ENCODE measurements at regions not wholly inside any gene's neighbourhood (a gene's known extent, or its start where the extent isn't known, plus 50 kb on each side); places are given as distances from the start of the nearest gene placed in this dataset.

- no peak overlapping the region for H3K4me3 ChIP-seq
- no peak overlapping the region for H3K27ac ChIP-seq
- TF ChIP-seq CTCF (IDR thresholded peaks at IDR 0.05) = no peak
- no peaks in the 10 kb centered on the region for H3K9me3 ChIP-seq
- H3K4me1 ChIP-seq = no peaks in the 10 kb centered on the region
- no peak overlapping the region for H3K9ac ChIP-seq (ENCODE audit: low read depth in 2 of 2, low read length in 2 of 2)
- DNase-seq = no peak
- no peaks in the 10 kb centered on the region for H3K27me3 ChIP-seq
- H3K36me3 ChIP-seq = no peaks in the 10 kb centered on the region
- intact Hi-C loops (cut with DNase I) = no loop called here
These were observed 84.4 kb downstream of the KLF6 start for GRCh38 chr10:3700531-3701076.

GRCh38 chr10:3699916-3700315, 85.1 kb downstream of the KLF6 start:
- TF ChIP-seq CTCF (IDR thresholded peaks at IDR 0.05) = no peak

GRCh38 chr10:3698312-3698711, 86.7 kb downstream of the KLF6 start:
- Histone ChIP-seq H3K9ac (ENCODE audit: low read depth in 2 of 2, low read length in 2 of 2) (no peak overlapping the region), H3K4me1 (no peaks in the 10 kb centered on the region), H3K27ac (no peak overlapping the region), H3K27me3 (no peaks in the 10 kb centered on the region), H3K9me3 (no peaks in the 10 kb centered on the region), H3K4me3 (no peak overlapping the region), H3K36me3 (no peaks in the 10 kb centered on the region)
- no peak for DNase-seq
- no peak for TF ChIP-seq CTCF (IDR thresholded peaks at IDR 0.05)
- intact Hi-C loops (cut with DNase I) = no loop called here

More at GRCh38 chr10:3699916-3700315, 85.1 kb downstream of the KLF6 start:
- H3K27me3 ChIP-seq = no peaks in the 10 kb centered on the region
- DNase-seq = no peak
- H3K9me3 ChIP-seq = no peaks in the 10 kb centered on the region
- intact Hi-C loops (cut with DNase I) = no loop called here
- H3K4me1 ChIP-seq = no peaks in the 10 kb centered on the region
- H3K4me3 ChIP-seq = no peak overlapping the region
- H3K36me3 ChIP-seq = no peaks in the 10 kb centered on the region
- no peak overlapping the region for H3K27ac ChIP-seq
- H3K9ac ChIP-seq (ENCODE audit: low read depth in 2 of 2, low read length in 2 of 2) = no peak overlapping the region

- no peak overlapping the region for H3K4me3 ChIP-seq
These were observed 91.3 kb downstream of the KLF6 start for GRCh38 chr10:3693698-3694080.

GRCh38 chr10:3693022-3693697, 91.8 kb downstream of the KLF6 start:
- Histone ChIP-seq H3K9ac (ENCODE audit: low read depth in 2 of 2, low read length in 2 of 2) (no peak overlapping the region), H3K27ac (no peak overlapping the region), H3K9me3 (no peaks in the 10 kb centered on the region), H3K4me3 (no peak overlapping the region), H3K4me1 (no peaks in the 10 kb centered on the region), H3K27me3 (no peaks in the 10 kb centered on the region), H3K36me3 (no peaks in the 10 kb centered on the region)
- no peak for TF ChIP-seq CTCF (IDR thresholded peaks at IDR 0.05)
- no peak for DNase-seq
- intact Hi-C loops (cut with DNase I) = no loop called here

More at GRCh38 chr10:3693698-3694080, 91.3 kb downstream of the KLF6 start:
- intact Hi-C loops (cut with DNase I) = no loop called here
- Histone ChIP-seq H3K36me3 (no peaks in the 10 kb centered on the region), H3K4me1 (no peaks in the 10 kb centered on the region), H3K9ac (ENCODE audit: low read depth in 2 of 2, low read length in 2 of 2) (no peak overlapping the region), H3K9me3 (no peaks in the 10 kb centered on the region), H3K27ac (no peak overlapping the region), H3K27me3 (no peaks in the 10 kb centered on the region)
- no peak for DNase-seq
- TF ChIP-seq CTCF (IDR thresholded peaks at IDR 0.05) = no peak
